ENCODE measurements at regions not wholly inside any gene's neighbourhood (a gene's known extent, or its start where the extent isn't known, plus 50 kb on each side); places are given as distances from the start of the nearest gene placed in this dataset.

DNA sequence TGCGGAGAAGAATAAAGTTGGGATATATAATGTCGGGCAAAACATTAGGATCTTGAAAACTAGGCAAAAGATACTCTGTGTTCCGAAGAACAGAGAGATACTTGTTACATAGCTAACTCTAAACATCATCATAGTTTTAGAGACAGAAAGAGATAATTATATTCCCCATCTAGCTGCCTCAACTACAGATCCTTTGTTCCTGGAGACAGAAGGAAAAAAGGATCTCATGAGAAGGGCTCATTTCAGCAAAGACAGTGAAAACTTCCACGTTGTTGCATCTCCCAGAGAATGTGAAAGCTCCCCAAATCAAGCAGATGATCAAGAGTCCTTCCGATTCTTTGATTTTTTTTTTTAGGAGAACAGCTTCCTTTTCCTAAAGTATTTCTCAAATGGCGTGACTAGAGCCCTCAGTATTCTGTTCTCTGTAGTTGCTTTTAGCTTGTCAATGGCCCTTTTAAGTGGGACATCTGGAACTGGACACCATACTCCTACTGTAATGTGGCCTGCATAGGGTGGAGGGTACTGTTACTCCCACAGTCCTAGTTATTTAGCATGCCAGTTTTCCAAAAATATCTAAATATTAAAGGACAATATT lies 1048.2 kb downstream of the TTLL7 start:
- Histone ChIP-seq H3K4me1 (no peaks in the 10 kb centered on the region), H3K4me3 (no peak overlapping the region), H3K36me3 (no peaks in the 10 kb centered on the region), H3K9me3 (no peaks in the 10 kb centered on the region), H3K27ac (no peak overlapping the region), H3K27me3 (no peaks in the 10 kb centered on the region)
- no peak for TF ChIP-seq POLR2AphosphoS5 (IDR thresholded peaks at IDR 0.05)
- TF ChIP-seq, protein P1, sequence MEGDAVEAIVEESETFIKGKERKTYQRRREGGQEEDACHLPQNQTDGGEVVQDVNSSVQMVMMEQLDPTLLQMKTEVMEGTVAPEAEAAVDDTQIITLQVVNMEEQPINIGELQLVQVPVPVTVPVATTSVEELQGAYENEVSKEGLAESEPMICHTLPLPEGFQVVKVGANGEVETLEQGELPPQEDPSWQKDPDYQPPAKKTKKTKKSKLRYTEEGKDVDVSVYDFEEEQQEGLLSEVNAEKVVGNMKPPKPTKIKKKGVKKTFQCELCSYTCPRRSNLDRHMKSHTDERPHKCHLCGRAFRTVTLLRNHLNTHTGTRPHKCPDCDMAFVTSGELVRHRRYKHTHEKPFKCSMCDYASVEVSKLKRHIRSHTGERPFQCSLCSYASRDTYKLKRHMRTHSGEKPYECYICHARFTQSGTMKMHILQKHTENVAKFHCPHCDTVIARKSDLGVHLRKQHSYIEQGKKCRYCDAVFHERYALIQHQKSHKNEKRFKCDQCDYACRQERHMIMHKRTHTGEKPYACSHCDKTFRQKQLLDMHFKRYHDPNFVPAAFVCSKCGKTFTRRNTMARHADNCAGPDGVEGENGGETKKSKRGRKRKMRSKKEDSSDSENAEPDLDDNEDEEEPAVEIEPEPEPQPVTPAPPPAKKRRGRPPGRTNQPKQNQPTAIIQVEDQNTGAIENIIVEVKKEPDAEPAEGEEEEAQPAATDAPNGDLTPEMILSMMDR (IDR thresholded peaks at IDR 0.05) = no peak
- TF ChIP-seq EP300 (IDR thresholded peaks at IDR 0.05) = no peak
- no peak for TF ChIP-seq POLR2A (IDR thresholded peaks at IDR 0.05)
- WGBS = 94% methylated on average over 6 of the region's 6 CpGs
- DNase-seq (ENCODE audit: low spot score in 2 of 2) = no peak

GRCh38 chr1:82948386-82948785 lies 1050.5 kb downstream of the TTLL7 start:
- Histone ChIP-seq H3K36me3 (no peaks in the 10 kb centered on the region), H3K27ac (no peak overlapping the region), H3K27me3 (no peaks in the 10 kb centered on the region), H3K9me3 (no peaks in the 10 kb centered on the region), H3K4me3 (no peak overlapping the region), H3K4me1 (no peaks in the 10 kb centered on the region)
- no peak for DNase-seq (ENCODE audit: low spot score in 2 of 2)
- 9% methylated on average over 1 of the region's 1 CpG for WGBS
- TF ChIP-seq POLR2A (IDR thresholded peaks at IDR 0.05) (no peak), EP300 (IDR thresholded peaks at IDR 0.05) (no peak), POLR2AphosphoS5 (IDR thresholded peaks at IDR 0.05) (no peak)
- TF ChIP-seq, protein P1 (IDR thresholded peaks at IDR 0.05) = no peak

GRCh38 chr1:82947278-82947677 lies 1051.7 kb downstream of the TTLL7 start:
- H3K27ac ChIP-seq = no peak overlapping the region
- 85% methylated on average over 2 of the region's 2 CpGs for WGBS
- no peak overlapping the region for H3K4me3 ChIP-seq
- no peaks in the 10 kb centered on the region for H3K9me3 ChIP-seq
- H3K36me3 ChIP-seq = no peaks in the 10 kb centered on the region
- no peaks in the 10 kb centered on the region for H3K27me3 ChIP-seq
- TF ChIP-seq, protein P1 (IDR thresholded peaks at IDR 0.05) = no peak
- TF ChIP-seq POLR2AphosphoS5 (IDR thresholded peaks at IDR 0.05) = no peak
- DNase-seq (ENCODE audit: low spot score in 2 of 2) = no peak
- H3K4me1 ChIP-seq = no peaks in the 10 kb centered on the region

- no peak for TF ChIP-seq POLR2A (IDR thresholded peaks at IDR 0.05)
- TF ChIP-seq, protein P1 (IDR thresholded peaks at IDR 0.05) = no peak
- no peak for TF ChIP-seq POLR2AphosphoS5 (IDR thresholded peaks at IDR 0.05)
- TF ChIP-seq EP300 (IDR thresholded peaks at IDR 0.05) = no peak
- H3K9me3 ChIP-seq = no peaks in the 10 kb centered on the region
- no peaks in the 10 kb centered on the region for H3K36me3 ChIP-seq
- H3K4me3 ChIP-seq = no peak overlapping the region
- no peaks in the 10 kb centered on the region for H3K4me1 ChIP-seq
- H3K27me3 ChIP-seq = no peaks in the 10 kb centered on the region
- DNase-seq (ENCODE audit: low spot score in 2 of 2) = no peak
- no peak overlapping the region for H3K27ac ChIP-seq
- 84% methylated on average over 3 of the region's 3 CpGs for WGBS
These were observed 1052.8 kb downstream of the TTLL7 start for GRCh38 chr1:82946096-82946605.

DNA sequence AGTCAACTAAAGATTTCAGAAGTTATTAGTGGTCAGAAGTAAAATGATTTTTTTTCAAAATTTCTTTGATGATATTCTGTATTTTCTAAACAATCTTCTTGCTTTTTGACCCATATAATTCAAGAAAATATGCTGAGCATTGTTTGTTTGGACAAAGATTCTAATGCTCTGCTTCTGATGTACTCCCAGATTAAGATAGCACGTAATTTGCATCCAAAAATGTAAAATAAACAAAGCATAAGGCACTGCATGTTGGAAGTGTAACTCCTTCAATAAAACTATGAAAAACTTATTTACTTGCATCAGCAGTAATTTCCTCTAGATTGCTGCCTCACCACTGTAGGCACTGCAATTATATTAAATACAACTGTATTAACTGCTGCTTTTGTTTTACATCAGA lies 1054.1 kb downstream of the TTLL7 start:
- Histone ChIP-seq H3K27ac (no peak overlapping the region), H3K4me3 (no peak overlapping the region), H3K4me1 (no peaks in the 10 kb centered on the region), H3K9me3 (no peaks in the 10 kb centered on the region), H3K36me3 (no peaks in the 10 kb centered on the region), H3K27me3 (no peaks in the 10 kb centered on the region)
- WGBS = 75% methylated on average over 1 of the region's 1 CpG
- TF ChIP-seq EP300 (IDR thresholded peaks at IDR 0.05) (no peak), POLR2AphosphoS5 (IDR thresholded peaks at IDR 0.05) (no peak), POLR2A (IDR thresholded peaks at IDR 0.05) (no peak)
- TF ChIP-seq, protein P1 (IDR thresholded peaks at IDR 0.05) = no peak
- DNase-seq (ENCODE audit: low spot score in 2 of 2) = no peak

Measured in suprapubic skin (tissue), 4 donors.